ENCODE measurements at regions not wholly inside any gene's neighbourhood (a gene's known extent, or its start where the extent isn't known, plus 50 kb on each side); places are given as distances from the start of the nearest gene placed in this dataset.

GRCh38 chrX:80285131-80285773 is 135.0 kb upstream of the TENT5D start:
- TF ChIP-seq CTCF (IDR thresholded peaks at IDR 0.05) (peak in 3 of 6 experiments; percentile 6 to 34 (median 20)), POLR2A (IDR thresholded peaks at IDR 0.05) (no peak)
